GM19463 (cell line): ENCODE measurements at regions not wholly inside any gene's neighbourhood (a gene's known extent, or its start where the extent isn't known, plus 50 kb on each side); places are given as distances from the start of the nearest gene placed in this dataset.

Experiments
- ATAC-seq: cut with Tn5 transposase; IDR thresholded peaks from one replicate; pipeline ENCODE4 v1.9.1; 2021; ENCODE audit warnings: mild to moderate bottlenecking, moderate library complexity; ENCODE audit not compliant: unreplicated experiment

- no peak for ATAC-seq
These were observed 177.3 kb downstream of the PABPC4L start for GRCh38 chr4:134024251-134024650.

GRCh38 chr4:134019657-134020056, 181.9 kb downstream of the PABPC4L start:
- no peak for ATAC-seq

GRCh38 chr4:134018846-134019245, 182.7 kb downstream of the PABPC4L start:
- ATAC-seq, result no peak

GRCh38 chr4:134001057-134001456, 200.5 kb downstream of the PABPC4L start:
- ATAC-seq, result no peak

- ATAC-seq, result no peak
These were observed 204.2 kb downstream of the PABPC4L start for GRCh38 chr4:133997436-133997835.

GRCh38 chr4:133996431-133997121, 205.0 kb downstream of the PABPC4L start:
- ATAC-seq, result no peak

GRCh38 chr4:133995243-133995960, 206.2 kb downstream of the PABPC4L start:
- ATAC-seq, result no peak

- no peak for ATAC-seq
These were observed 218.9 kb downstream of the PABPC4L start for GRCh38 chr4:133982533-133983224.

GRCh38 chr4:133981327-133981726, 220.3 kb downstream of the PABPC4L start:
- no peak for ATAC-seq

- ATAC-seq, result no peak
These were observed 229.0 kb downstream of the PABPC4L start for GRCh38 chr4:133972586-133972985.

GRCh38 chr4:133969202-133969848, 232.3 kb downstream of the PABPC4L start:
- ATAC-seq, result no peak

GRCh38 chr4:133968174-133968573, 233.4 kb downstream of the PABPC4L start:
- no peak for ATAC-seq

- no peak for ATAC-seq
These were observed 240.6 kb downstream of the PABPC4L start for GRCh38 chr4:133960975-133961374.

GRCh38 chr4:133943081-133943480, 258.5 kb downstream of the PABPC4L start:
- no peak for ATAC-seq

GRCh38 chr4:133938061-133938460, 263.5 kb downstream of the PABPC4L start:
- no peak for ATAC-seq

- no peak for ATAC-seq
These were observed 271.9 kb downstream of the PABPC4L start for GRCh38 chr4:133929531-133930239.

GRCh38 chr4:133921280-133922195, 280.1 kb downstream of the PABPC4L start:
- no peak for ATAC-seq

- no peak for ATAC-seq
These were observed 281.4 kb downstream of the PABPC4L start for GRCh38 chr4:133920236-133920635.

GRCh38 chr4:133910165-133910564, 291.4 kb downstream of the PABPC4L start:
- no peak for ATAC-seq

GRCh38 chr4:133903029-133903428, 298.6 kb downstream of the PABPC4L start:
- no peak for ATAC-seq
